ENCODE measurements at regions not wholly inside any gene's neighbourhood (a gene's known extent, or its start where the extent isn't known, plus 50 kb on each side); places are given as distances from the start of the nearest gene placed in this dataset.

GRCh38 chr4:158015241-158015640, 157.6 kb downstream of the GASK1B start:
- H3K4me3 ChIP-seq (ENCODE audit: low read length in 2 of 2) = no peak overlapping the region
- no peak overlapping the region for H3K27ac ChIP-seq (ENCODE audit: low read depth in 2 of 2, low read length in 2 of 2)
- H3K9me3 ChIP-seq (ENCODE audit: control insufficient read depth in 2 of 2, low read length in 2 of 2) = no peaks in the 10 kb centered on the region
- H3K9ac ChIP-seq (ENCODE audit: low read depth in 1 of 2, low read length in 2 of 2) = no peak overlapping the region
- H3K27me3 ChIP-seq (ENCODE audit: control insufficient read depth in 2 of 2, insufficient read depth in 2 of 2, low read length in 2 of 2) = no peaks in the 10 kb centered on the region
- no peaks in the 10 kb centered on the region for H3K36me3 ChIP-seq (ENCODE audit: control insufficient read depth in 2 of 2, insufficient read depth in 2 of 2, low read length in 2 of 2)
- H3K4me1 ChIP-seq (ENCODE audit: control insufficient read depth in 2 of 2, insufficient read depth in 2 of 2, low read length in 2 of 2) = peaks cover 0 to 2% of the 10 kb centered on the region in 2 donors

- Histone ChIP-seq H3K9ac (ENCODE audit: low read depth in 1 of 2, low read length in 2 of 2) (no peak overlapping the region), H3K27ac (ENCODE audit: low read depth in 2 of 2, low read length in 2 of 2) (no peak overlapping the region), H3K9me3 (ENCODE audit: control insufficient read depth in 2 of 2, low read length in 2 of 2) (no peaks in the 10 kb centered on the region), H3K36me3 (ENCODE audit: control insufficient read depth in 2 of 2, insufficient read depth in 2 of 2, low read length in 2 of 2) (no peaks in the 10 kb centered on the region), H3K4me1 (ENCODE audit: control insufficient read depth in 2 of 2, insufficient read depth in 2 of 2, low read length in 2 of 2) (no peaks in the 10 kb centered on the region), H3K4me3 (ENCODE audit: low read length in 2 of 2) (no peak overlapping the region), H3K27me3 (ENCODE audit: control insufficient read depth in 2 of 2, insufficient read depth in 2 of 2, low read length in 2 of 2) (no peaks in the 10 kb centered on the region)
Measured at GRCh38 chr4:158013858-158014257, 159.0 kb downstream of the GASK1B start.

GRCh38 chr4:158010361-158010760, 162.5 kb downstream of the GASK1B start:
- no peak overlapping the region for H3K9ac ChIP-seq (ENCODE audit: low read depth in 1 of 2, low read length in 2 of 2)
- H3K9me3 ChIP-seq (ENCODE audit: control insufficient read depth in 2 of 2, low read length in 2 of 2) = no peaks in the 10 kb centered on the region
- no peak overlapping the region for H3K4me3 ChIP-seq (ENCODE audit: low read length in 2 of 2)
- no peak overlapping the region for H3K27ac ChIP-seq (ENCODE audit: low read depth in 2 of 2, low read length in 2 of 2)
- H3K4me1 ChIP-seq (ENCODE audit: control insufficient read depth in 2 of 2, insufficient read depth in 2 of 2, low read length in 2 of 2) = no peaks in the 10 kb centered on the region
- no peaks in the 10 kb centered on the region for H3K27me3 ChIP-seq (ENCODE audit: control insufficient read depth in 2 of 2, insufficient read depth in 2 of 2, low read length in 2 of 2)
- H3K36me3 ChIP-seq (ENCODE audit: control insufficient read depth in 2 of 2, insufficient read depth in 2 of 2, low read length in 2 of 2) = no peaks in the 10 kb centered on the region

- no peaks in the 10 kb centered on the region for H3K27me3 ChIP-seq (ENCODE audit: control insufficient read depth in 2 of 2, insufficient read depth in 2 of 2, low read length in 2 of 2)
- no peaks in the 10 kb centered on the region for H3K36me3 ChIP-seq (ENCODE audit: control insufficient read depth in 2 of 2, insufficient read depth in 2 of 2, low read length in 2 of 2)
- H3K4me1 ChIP-seq (ENCODE audit: control insufficient read depth in 2 of 2, insufficient read depth in 2 of 2, low read length in 2 of 2) = no peaks in the 10 kb centered on the region
- H3K9ac ChIP-seq (ENCODE audit: low read depth in 1 of 2, low read length in 2 of 2) = no peak overlapping the region
- no peaks in the 10 kb centered on the region for H3K9me3 ChIP-seq (ENCODE audit: control insufficient read depth in 2 of 2, low read length in 2 of 2)
- H3K4me3 ChIP-seq (ENCODE audit: low read length in 2 of 2) = no peak overlapping the region
- no peak overlapping the region for H3K27ac ChIP-seq (ENCODE audit: low read depth in 2 of 2, low read length in 2 of 2)
Measured at GRCh38 chr4:158008551-158009218, 164.1 kb downstream of the GASK1B start.

GRCh38 chr4:158007566-158007965, 165.3 kb downstream of the GASK1B start:
- no peaks in the 10 kb centered on the region for H3K9me3 ChIP-seq (ENCODE audit: control insufficient read depth in 2 of 2, low read length in 2 of 2)
- no peaks in the 10 kb centered on the region for H3K4me1 ChIP-seq (ENCODE audit: control insufficient read depth in 2 of 2, insufficient read depth in 2 of 2, low read length in 2 of 2)
- no peaks in the 10 kb centered on the region for H3K27me3 ChIP-seq (ENCODE audit: control insufficient read depth in 2 of 2, insufficient read depth in 2 of 2, low read length in 2 of 2)
- H3K27ac ChIP-seq (ENCODE audit: low read depth in 2 of 2, low read length in 2 of 2) = peak overlapping the region in 1 of 2 donors; percentile 44
- no peak overlapping the region for H3K4me3 ChIP-seq (ENCODE audit: low read length in 2 of 2)
- no peaks in the 10 kb centered on the region for H3K36me3 ChIP-seq (ENCODE audit: control insufficient read depth in 2 of 2, insufficient read depth in 2 of 2, low read length in 2 of 2)
- H3K9ac ChIP-seq (ENCODE audit: low read depth in 1 of 2, low read length in 2 of 2) = no peak overlapping the region

- H3K27me3 ChIP-seq (ENCODE audit: control insufficient read depth in 2 of 2, insufficient read depth in 2 of 2, low read length in 2 of 2) = no peaks in the 10 kb centered on the region
- H3K36me3 ChIP-seq (ENCODE audit: control insufficient read depth in 2 of 2, insufficient read depth in 2 of 2, low read length in 2 of 2) = no peaks in the 10 kb centered on the region
- no peak overlapping the region for H3K9ac ChIP-seq (ENCODE audit: low read depth in 1 of 2, low read length in 2 of 2)
- H3K27ac ChIP-seq (ENCODE audit: low read depth in 2 of 2, low read length in 2 of 2) = no peak overlapping the region
- no peaks in the 10 kb centered on the region for H3K4me1 ChIP-seq (ENCODE audit: control insufficient read depth in 2 of 2, insufficient read depth in 2 of 2, low read length in 2 of 2)
- H3K9me3 ChIP-seq (ENCODE audit: control insufficient read depth in 2 of 2, low read length in 2 of 2) = no peaks in the 10 kb centered on the region
- H3K4me3 ChIP-seq (ENCODE audit: low read length in 2 of 2) = no peak overlapping the region
Measured at GRCh38 chr4:158006990-158007389, 165.8 kb downstream of the GASK1B start.

GRCh38 chr4:158005021-158005420, 167.8 kb downstream of the GASK1B start:
- H3K27me3 ChIP-seq (ENCODE audit: control insufficient read depth in 2 of 2, insufficient read depth in 2 of 2, low read length in 2 of 2) = no peaks in the 10 kb centered on the region
- H3K4me1 ChIP-seq (ENCODE audit: control insufficient read depth in 2 of 2, insufficient read depth in 2 of 2, low read length in 2 of 2) = no peaks in the 10 kb centered on the region
- no peak overlapping the region for H3K27ac ChIP-seq (ENCODE audit: low read depth in 2 of 2, low read length in 2 of 2)
- no peaks in the 10 kb centered on the region for H3K9me3 ChIP-seq (ENCODE audit: control insufficient read depth in 2 of 2, low read length in 2 of 2)
- no peaks in the 10 kb centered on the region for H3K36me3 ChIP-seq (ENCODE audit: control insufficient read depth in 2 of 2, insufficient read depth in 2 of 2, low read length in 2 of 2)
- H3K4me3 ChIP-seq (ENCODE audit: low read length in 2 of 2) = no peak overlapping the region
- H3K9ac ChIP-seq (ENCODE audit: low read depth in 1 of 2, low read length in 2 of 2) = no peak overlapping the region

GRCh38 chr4:158004101-158004500, 168.7 kb downstream of the GASK1B start:
- Histone ChIP-seq H3K4me1 (ENCODE audit: control insufficient read depth in 2 of 2, insufficient read depth in 2 of 2, low read length in 2 of 2) (no peaks in the 10 kb centered on the region), H3K36me3 (ENCODE audit: control insufficient read depth in 2 of 2, insufficient read depth in 2 of 2, low read length in 2 of 2) (no peaks in the 10 kb centered on the region), H3K4me3 (ENCODE audit: low read length in 2 of 2) (no peak overlapping the region), H3K27ac (ENCODE audit: low read depth in 2 of 2, low read length in 2 of 2) (no peak overlapping the region), H3K9ac (ENCODE audit: low read depth in 1 of 2, low read length in 2 of 2) (no peak overlapping the region), H3K27me3 (ENCODE audit: control insufficient read depth in 2 of 2, insufficient read depth in 2 of 2, low read length in 2 of 2) (no peaks in the 10 kb centered on the region), H3K9me3 (ENCODE audit: control insufficient read depth in 2 of 2, low read length in 2 of 2) (no peaks in the 10 kb centered on the region)

GRCh38 chr4:158003212-158003611, 169.6 kb downstream of the GASK1B start:
- Histone ChIP-seq H3K4me3 (ENCODE audit: low read length in 2 of 2) (no peak overlapping the region), H3K36me3 (ENCODE audit: control insufficient read depth in 2 of 2, insufficient read depth in 2 of 2, low read length in 2 of 2) (no peaks in the 10 kb centered on the region), H3K27ac (ENCODE audit: low read depth in 2 of 2, low read length in 2 of 2) (no peak overlapping the region), H3K9ac (ENCODE audit: low read depth in 1 of 2, low read length in 2 of 2) (no peak overlapping the region), H3K4me1 (ENCODE audit: control insufficient read depth in 2 of 2, insufficient read depth in 2 of 2, low read length in 2 of 2) (no peaks in the 10 kb centered on the region), H3K9me3 (ENCODE audit: control insufficient read depth in 2 of 2, low read length in 2 of 2) (no peaks in the 10 kb centered on the region), H3K27me3 (ENCODE audit: control insufficient read depth in 2 of 2, insufficient read depth in 2 of 2, low read length in 2 of 2) (no peaks in the 10 kb centered on the region)

GRCh38 chr4:158002173-158002572, 170.7 kb downstream of the GASK1B start:
- Histone ChIP-seq H3K4me1 (ENCODE audit: control insufficient read depth in 2 of 2, insufficient read depth in 2 of 2, low read length in 2 of 2) (no peaks in the 10 kb centered on the region), H3K27me3 (ENCODE audit: control insufficient read depth in 2 of 2, insufficient read depth in 2 of 2, low read length in 2 of 2) (no peaks in the 10 kb centered on the region)

GRCh38 chr4:158001756-158002155, 171.1 kb downstream of the GASK1B start:
- no peak overlapping the region for H3K9ac ChIP-seq (ENCODE audit: low read depth in 1 of 2, low read length in 2 of 2)
- no peak overlapping the region for H3K4me3 ChIP-seq (ENCODE audit: low read length in 2 of 2)
- H3K27me3 ChIP-seq (ENCODE audit: control insufficient read depth in 2 of 2, insufficient read depth in 2 of 2, low read length in 2 of 2) = no peaks in the 10 kb centered on the region
- H3K4me1 ChIP-seq (ENCODE audit: control insufficient read depth in 2 of 2, insufficient read depth in 2 of 2, low read length in 2 of 2) = no peaks in the 10 kb centered on the region
- H3K36me3 ChIP-seq (ENCODE audit: control insufficient read depth in 2 of 2, insufficient read depth in 2 of 2, low read length in 2 of 2) = no peaks in the 10 kb centered on the region
- no peaks in the 10 kb centered on the region for H3K9me3 ChIP-seq (ENCODE audit: control insufficient read depth in 2 of 2, low read length in 2 of 2)
- no peak overlapping the region for H3K27ac ChIP-seq (ENCODE audit: low read depth in 2 of 2, low read length in 2 of 2)

More at GRCh38 chr4:158002173-158002572, 170.7 kb downstream of the GASK1B start:
- Histone ChIP-seq H3K9ac (ENCODE audit: low read depth in 1 of 2, low read length in 2 of 2) (no peak overlapping the region), H3K4me3 (ENCODE audit: low read length in 2 of 2) (no peak overlapping the region), H3K9me3 (ENCODE audit: control insufficient read depth in 2 of 2, low read length in 2 of 2) (no peaks in the 10 kb centered on the region), H3K36me3 (ENCODE audit: control insufficient read depth in 2 of 2, insufficient read depth in 2 of 2, low read length in 2 of 2) (no peaks in the 10 kb centered on the region), H3K27ac (ENCODE audit: low read depth in 2 of 2, low read length in 2 of 2) (no peak overlapping the region)

All from mucosa of rectum (tissue), 2 donors.